HG02610 (cell line): ENCODE measurements at regions not wholly inside any gene's neighbourhood (a gene's known extent, or its start where the extent isn't known, plus 50 kb on each side); places are given as distances from the start of the nearest gene placed in this dataset.

ENCODE experiments used
- ATAC-seq: cut with Tn5 transposase; IDR thresholded peaks from one replicate; pipeline ENCODE4 v1.9.1; 2021; ENCODE audit warnings: mild to moderate bottlenecking, moderate library complexity; ENCODE audit not compliant: unreplicated experiment

- ATAC-seq, result no peak
Measured at GRCh38 chr12:74899031-74899829, 310.4 kb downstream of the KCNC2 start.

- ATAC-seq, result no peak
Measured at GRCh38 chr12:74900232-74900631, 309.4 kb downstream of the KCNC2 start.

- ATAC-seq, result no peak
Measured at GRCh38 chr12:74903522-74903921, 306.1 kb downstream of the KCNC2 start.

GRCh38 chr12:74906224-74906623 is 303.4 kb downstream of the KCNC2 start:
- no peak for ATAC-seq

GRCh38 chr12:74910831-74911230 is 298.8 kb downstream of the KCNC2 start:
- no peak for ATAC-seq

- no peak for ATAC-seq
Measured at GRCh38 chr12:74914378-74914777, 295.3 kb downstream of the KCNC2 start.

- no peak for ATAC-seq
Measured at GRCh38 chr12:74915718-74916117, 293.9 kb downstream of the KCNC2 start.

- ATAC-seq, result no peak
Measured at GRCh38 chr12:74917743-74918142, 291.9 kb downstream of the KCNC2 start.

GRCh38 chr12:74918291-74918690 is 291.3 kb downstream of the KCNC2 start:
- ATAC-seq, result no peak

GRCh38 chr12:74922117-74922516 is 287.5 kb downstream of the KCNC2 start:
- no peak for ATAC-seq

GRCh38 chr12:74922642-74923041 is 287.0 kb downstream of the KCNC2 start:
- no peak for ATAC-seq

GRCh38 chr12:74941670-74942069 is 268.0 kb downstream of the KCNC2 start:
- ATAC-seq, result no peak

- no peak for ATAC-seq
Measured at GRCh38 chr12:74945771-74946198, 263.9 kb downstream of the KCNC2 start.

- no peak for ATAC-seq
Measured at GRCh38 chr12:74953697-74954096, 255.9 kb downstream of the KCNC2 start.

GRCh38 chr12:74957231-74957630 is 252.4 kb downstream of the KCNC2 start:
- ATAC-seq, result no peak

- ATAC-seq, result no peak
Measured at GRCh38 chr12:74957634-74958033, 252.0 kb downstream of the KCNC2 start.

GRCh38 chr12:74959657-74960056 is 250.0 kb downstream of the KCNC2 start:
- no peak for ATAC-seq

GRCh38 chr12:74963304-74963703 is 246.3 kb downstream of the KCNC2 start:
- no peak for ATAC-seq

- no peak for ATAC-seq
Measured at GRCh38 chr12:74963867-74964331, 245.7 kb downstream of the KCNC2 start.

- no peak for ATAC-seq
Measured at GRCh38 chr12:74964390-74964789, 245.2 kb downstream of the KCNC2 start.

GRCh38 chr12:74971201-74971600 is 238.4 kb downstream of the KCNC2 start:
- no peak for ATAC-seq

GRCh38 chr12:74977832-74978481 is 231.7 kb downstream of the KCNC2 start:
- no peak for ATAC-seq
